ENCODE measurements at regions not wholly inside any gene's neighbourhood (a gene's known extent, or its start where the extent isn't known, plus 50 kb on each side); places are given as distances from the start of the nearest gene placed in this dataset.

DNA sequence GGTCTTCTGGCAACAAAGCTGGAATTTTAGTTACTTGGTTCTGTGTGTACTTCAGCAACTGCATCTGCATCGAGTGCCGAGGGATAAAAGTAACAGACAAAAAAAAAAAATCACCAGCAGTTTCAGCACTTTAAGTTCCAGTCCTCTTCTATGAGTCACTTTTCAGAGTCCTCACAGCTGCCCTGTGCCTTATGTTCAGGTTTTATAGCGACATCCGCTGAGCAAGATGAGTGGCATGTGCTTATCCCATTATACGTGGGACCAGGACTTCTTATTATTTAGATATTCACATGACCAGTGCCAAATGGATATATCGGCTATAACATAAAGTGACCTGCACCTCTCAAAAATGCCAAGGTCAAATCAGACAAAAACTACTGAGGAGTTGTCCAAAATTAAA lies 242.9 kb downstream of the FOXA2 start:
- peak; percentile 29 for DNase-seq (ENCODE audit: low read depth)
- H3K27me3 ChIP-seq (ENCODE audit: control insufficient read depth, insufficient read depth, low read length): peaks cover 2% of the 10 kb centered on the region
- no peaks in the 10 kb centered on the region for H3K36me3 ChIP-seq (ENCODE audit: control insufficient read depth, insufficient read depth, low read length)
- TF ChIP-seq, protein P1, sequence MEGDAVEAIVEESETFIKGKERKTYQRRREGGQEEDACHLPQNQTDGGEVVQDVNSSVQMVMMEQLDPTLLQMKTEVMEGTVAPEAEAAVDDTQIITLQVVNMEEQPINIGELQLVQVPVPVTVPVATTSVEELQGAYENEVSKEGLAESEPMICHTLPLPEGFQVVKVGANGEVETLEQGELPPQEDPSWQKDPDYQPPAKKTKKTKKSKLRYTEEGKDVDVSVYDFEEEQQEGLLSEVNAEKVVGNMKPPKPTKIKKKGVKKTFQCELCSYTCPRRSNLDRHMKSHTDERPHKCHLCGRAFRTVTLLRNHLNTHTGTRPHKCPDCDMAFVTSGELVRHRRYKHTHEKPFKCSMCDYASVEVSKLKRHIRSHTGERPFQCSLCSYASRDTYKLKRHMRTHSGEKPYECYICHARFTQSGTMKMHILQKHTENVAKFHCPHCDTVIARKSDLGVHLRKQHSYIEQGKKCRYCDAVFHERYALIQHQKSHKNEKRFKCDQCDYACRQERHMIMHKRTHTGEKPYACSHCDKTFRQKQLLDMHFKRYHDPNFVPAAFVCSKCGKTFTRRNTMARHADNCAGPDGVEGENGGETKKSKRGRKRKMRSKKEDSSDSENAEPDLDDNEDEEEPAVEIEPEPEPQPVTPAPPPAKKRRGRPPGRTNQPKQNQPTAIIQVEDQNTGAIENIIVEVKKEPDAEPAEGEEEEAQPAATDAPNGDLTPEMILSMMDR (IDR thresholded peaks at IDR 0.05; ENCODE audit: insufficient read depth, low read length, poor library complexity, severe bottlenecking): no peak
- no peak overlapping the region for H3K4me3 ChIP-seq (ENCODE audit: low read depth, low read length)

DNA sequence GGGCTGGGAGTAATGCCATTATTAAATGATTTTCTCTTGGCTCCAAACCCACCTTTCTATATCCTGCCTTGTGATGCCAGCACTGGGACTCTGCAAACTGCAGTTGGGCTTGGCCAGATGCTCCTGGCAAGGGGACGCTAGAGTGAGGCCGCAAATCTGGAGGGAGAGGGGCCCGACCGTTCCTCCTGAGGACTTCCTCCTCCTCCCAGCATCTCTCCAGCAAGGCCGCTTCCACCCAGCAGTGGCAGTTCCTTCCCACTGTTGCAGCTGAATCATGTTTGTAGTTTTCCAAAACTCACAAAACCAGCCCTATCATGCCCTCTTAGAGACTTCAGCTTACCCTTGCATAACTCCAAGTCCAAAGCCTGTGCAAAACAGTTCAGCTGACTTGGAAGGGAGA lies 244.4 kb downstream of the FOXA2 start:
- no peak for DNase-seq (ENCODE audit: low read depth)
- H3K27me3 ChIP-seq (ENCODE audit: control insufficient read depth, insufficient read depth, low read length): peaks cover 4% of the 10 kb centered on the region
- TF ChIP-seq, protein P1 (IDR thresholded peaks at IDR 0.05; ENCODE audit: insufficient read depth, low read length, poor library complexity, severe bottlenecking): no peak
- no peaks in the 10 kb centered on the region for H3K36me3 ChIP-seq (ENCODE audit: control insufficient read depth, insufficient read depth, low read length)
- H3K4me3 ChIP-seq (ENCODE audit: low read depth, low read length): no peak overlapping the region

GRCh38 chr20:22339091-22339881 lies 245.1 kb downstream of the FOXA2 start:
- Histone ChIP-seq H3K27me3 (ENCODE audit: control insufficient read depth, insufficient read depth, low read length) (peaks cover 4% of the 10 kb centered on the region), H3K4me3 (ENCODE audit: low read depth, low read length) (no peak overlapping the region), H3K36me3 (ENCODE audit: control insufficient read depth, insufficient read depth, low read length) (no peaks in the 10 kb centered on the region)
- peak; percentile 21 for DNase-seq (ENCODE audit: low read depth)
- TF ChIP-seq, protein P1 (IDR thresholded peaks at IDR 0.05; ENCODE audit: insufficient read depth, low read length, poor library complexity, severe bottlenecking): peak; percentile 75

- H3K4me3 ChIP-seq (ENCODE audit: low read depth, low read length): no peak overlapping the region
- no peak for DNase-seq (ENCODE audit: low read depth)
- H3K27me3 ChIP-seq (ENCODE audit: control insufficient read depth, insufficient read depth, low read length): peaks cover 7% of the 10 kb centered on the region
- TF ChIP-seq, protein P1 (IDR thresholded peaks at IDR 0.05; ENCODE audit: insufficient read depth, low read length, poor library complexity, severe bottlenecking): no peak
- H3K36me3 ChIP-seq (ENCODE audit: control insufficient read depth, insufficient read depth, low read length): no peaks in the 10 kb centered on the region
Measured at GRCh38 chr20:22338140-22338708, 246.1 kb downstream of the FOXA2 start.

DNA sequence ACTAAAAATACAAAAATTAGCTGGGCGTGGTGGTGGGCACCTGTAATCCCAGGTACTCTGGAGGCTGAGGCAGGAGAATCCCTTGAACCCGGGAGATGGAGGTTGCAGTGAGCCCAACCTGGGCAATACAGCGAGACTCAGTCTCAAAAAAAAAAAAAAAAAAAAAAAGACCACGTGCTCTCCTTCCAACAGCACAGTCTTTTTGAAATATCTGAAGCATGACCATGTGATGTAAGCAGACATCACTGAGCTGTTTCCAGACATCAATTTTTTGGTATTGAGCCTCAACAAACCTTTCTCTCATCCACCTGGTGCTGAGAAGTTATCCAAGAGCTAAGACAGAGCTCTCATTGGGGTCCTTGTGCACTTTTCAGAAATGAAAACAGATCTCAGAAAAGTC lies 249.2 kb downstream of the FOXA2 start:
- peaks cover 7% of the 10 kb centered on the region for H3K27me3 ChIP-seq (ENCODE audit: control insufficient read depth, insufficient read depth, low read length)
- TF ChIP-seq, protein P1 (IDR thresholded peaks at IDR 0.05; ENCODE audit: insufficient read depth, low read length, poor library complexity, severe bottlenecking): no peak
- DNase-seq (ENCODE audit: low read depth): no peak
- no peaks in the 10 kb centered on the region for H3K36me3 ChIP-seq (ENCODE audit: control insufficient read depth, insufficient read depth, low read length)
- H3K4me3 ChIP-seq (ENCODE audit: low read depth, low read length): no peak overlapping the region

All from kidney epithelial cell (primary cell).